HEK293 (cell line): ENCODE measurements at regions not wholly inside any gene's neighbourhood (a gene's known extent, or its start where the extent isn't known, plus 50 kb on each side); places are given as distances from the start of the nearest gene placed in this dataset.

Experiments used
- CTCF ChIA-PET: fragments of 350-600 bp; formaldehyde crosslinking; extraction: SDS; loops from one replicate; lab custom pipeline; 2021; ENCODE audit warnings: antibody characterized with exemption; lab: Yijun Ruan, JAX
- POLR2A ChIA-PET: fragments of 300-600 bp; formaldehyde crosslinking; extraction: SDS; loops from one replicate; lab custom pipeline; 2020; ENCODE audit warnings: antibody characterized with exemption, inconsistent platforms; lab: Yijun Ruan, JAX
- H3K27ac ChIP-seq: fragments of 200-500 bp; sonication (Bioruptor generic); 2 replicates; pipeline ENCODE4 v1.5.1; 2014; ENCODE audit warnings: low read depth, low read length, control low read depth, inconsistent platforms; ENCODE audit errors: extremely low read depth
- H3K36me3 ChIP-seq, 2 experiments: fragments of 200-500 bp in 1 of 2; sonication (Bioruptor generic) in 1 of 2; 1 replicate in 1 of 2; 2 replicates in 1 of 2; pipeline ENCODE4 v1.5.1; 2014 to 2017; ENCODE audit warnings: inconsistent platforms in 2 of 2, low read length in 2 of 2; ENCODE audit not compliant: control insufficient read depth in 2 of 2, insufficient read depth in 1 of 2
- H3K4me1 ChIP-seq: fragments of 200-500 bp; sonication (Bioruptor generic); 2 replicates; pipeline ENCODE4 v1.5.1; 2014; ENCODE audit warnings: mild to moderate bottlenecking, low read length, inconsistent platforms; ENCODE audit not compliant: control insufficient read depth, insufficient read depth
- H3K4me3 ChIP-seq: 2 replicates; pipeline ENCODE4 v1.5.1; 2011; ENCODE audit warnings: low read depth, mild to moderate bottlenecking, control low read depth, low read length, moderate library complexity
- H3K9me3 ChIP-seq: fragments of 200-500 bp; sonication (Bioruptor generic); 2 replicates; pipeline ENCODE4 v1.5.1; 2014; ENCODE audit warnings: low read depth, low read length, inconsistent platforms; ENCODE audit not compliant: control insufficient read depth, insufficient read depth
- KLF1 ChIP-seq: fragments of 450-650 bp; formaldehyde crosslinking; IDR thresholded peaks from 2 replicates; pipeline ENCODE4 v1.5.1; 2016; ENCODE audit warnings: missing biosample characterization, missing genetic modification characterization
- PATZ1 ChIP-seq: fragments of 450-650 bp; formaldehyde crosslinking; IDR thresholded peaks from 2 replicates; pipeline ENCODE4 v1.5.1; 2016; ENCODE audit warnings: missing biosample characterization, missing genetic modification characterization
- TRIM28 ChIP-seq: IDR thresholded peaks from 2 replicates; pipeline ENCODE4 v1.6.1; 2011; ENCODE audit warnings: low read length, control low read depth, borderline replicate concordance
- ZNF146 ChIP-seq: fragments of 450-650 bp; formaldehyde crosslinking; IDR thresholded peaks from 2 replicates; pipeline ENCODE4 v1.5.1; 2016; ENCODE audit warnings: missing biosample characterization, missing genetic modification characterization
- ZNF248 ChIP-seq: fragments of 450-650 bp; formaldehyde crosslinking; IDR thresholded peaks from 2 replicates; pipeline ENCODE4 v1.5.1; 2017; ENCODE audit warnings: missing biosample characterization, missing genetic modification characterization
- ZNF280C ChIP-seq: fragments of 450-650 bp; formaldehyde crosslinking; IDR thresholded peaks from 2 replicates; pipeline ENCODE4 v1.5.1; 2016; ENCODE audit warnings: missing biosample characterization, missing genetic modification characterization
- ZNF37A ChIP-seq: fragments of 450-650 bp; IDR thresholded peaks from 2 replicates; pipeline ENCODE4 v1.5.1; 2018; ENCODE audit warnings: missing biosample characterization, missing genetic modification characterization
- ZNF449 ChIP-seq: fragments of 450-650 bp; formaldehyde crosslinking; IDR thresholded peaks from 2 replicates; pipeline ENCODE4 v1.5.1; 2017; ENCODE audit warnings: missing biosample characterization, mild to moderate bottlenecking, missing genetic modification characterization, moderate library complexity
- ZNF549 ChIP-seq: fragments of 450-650 bp; IDR thresholded peaks from 2 replicates; pipeline ENCODE4 v1.5.1; 2018; ENCODE audit warnings: missing biosample characterization, missing genetic modification characterization, mild to moderate bottlenecking, inconsistent platforms, moderate library complexity
- ZNF585B ChIP-seq: fragments of 450-650 bp; formaldehyde crosslinking; IDR thresholded peaks from 2 replicates; pipeline ENCODE4 v1.5.1; 2016; ENCODE audit warnings: missing biosample characterization, missing genetic modification characterization
- ZNF623 ChIP-seq: fragments of 450-650 bp; formaldehyde crosslinking; IDR thresholded peaks from 2 replicates; pipeline ENCODE4 v1.5.1; 2016; ENCODE audit warnings: missing biosample characterization, missing genetic modification characterization
- ZNF791 ChIP-seq: fragments of 450-650 bp; formaldehyde crosslinking; IDR thresholded peaks from 2 replicates; pipeline ENCODE4 v1.5.1; 2016; ENCODE audit warnings: missing biosample characterization, missing genetic modification characterization
- ZNF837 ChIP-seq: fragments of 450-650 bp; formaldehyde crosslinking; IDR thresholded peaks from 2 replicates; pipeline ENCODE4 v1.5.1; 2016; ENCODE audit warnings: missing biosample characterization, missing genetic modification characterization
- ZSCAN23 ChIP-seq: fragments of 450-650 bp; formaldehyde crosslinking; IDR thresholded peaks from 2 replicates; pipeline ENCODE4 v1.5.1; 2016; ENCODE audit warnings: missing biosample characterization, missing genetic modification characterization
- TF ChIP-seq, protein P1 (sequence below): fragments of 450-650 bp; formaldehyde crosslinking; IDR thresholded peaks from 2 replicates; pipeline ENCODE4 v1.5.1; 2016; ENCODE audit warnings: missing biosample characterization, missing genetic modification characterization
- TF ChIP-seq, protein P2 (sequence below): fragments of 450-650 bp; formaldehyde crosslinking; IDR thresholded peaks from 2 replicates; pipeline ENCODE4 v1.5.1; 2016; ENCODE audit warnings: missing biosample characterization, missing genetic modification characterization
- TF ChIP-seq, protein P3 (sequence below): fragments of 450-650 bp; formaldehyde crosslinking; IDR thresholded peaks from 2 replicates; pipeline ENCODE4 v1.5.1; 2016; ENCODE audit warnings: missing biosample characterization, missing genetic modification characterization, low read depth
- TF ChIP-seq, protein P4 (sequence below): fragments of 450-650 bp; formaldehyde crosslinking; IDR thresholded peaks from 2 replicates; pipeline ENCODE4 v1.5.1; 2017; ENCODE audit warnings: missing biosample characterization, missing genetic modification characterization

DNA sequence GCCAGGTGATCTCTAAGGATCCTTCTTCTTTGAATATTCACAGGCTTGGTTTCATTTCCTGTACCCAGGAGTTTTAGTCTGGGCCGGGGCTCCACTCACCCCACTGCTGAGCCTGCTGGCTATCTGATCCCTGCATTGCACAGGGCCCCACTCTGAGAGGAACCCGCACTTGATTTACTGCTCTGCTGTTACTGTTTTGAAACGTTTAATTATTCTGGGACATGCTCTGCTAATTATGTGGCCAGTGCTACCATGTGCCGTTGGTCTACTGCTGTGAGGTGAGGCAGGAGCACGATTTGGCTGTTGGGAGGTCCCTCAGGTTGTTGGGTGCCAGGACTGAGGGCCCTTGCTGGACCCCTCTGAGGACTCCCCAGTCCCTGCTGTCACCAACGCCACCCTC lies 108.7 kb upstream of the SIRPA start:
- CTCF ChIA-PET = interaction anchor here (0.6 to 2.1 kb wide), 2 partner anchors 9 to 14 kb away, joined by 3 to 20 read pairs; no protein-coding TSS in a partner anchor
- POLR2A ChIA-PET = no interaction called here

DNA sequence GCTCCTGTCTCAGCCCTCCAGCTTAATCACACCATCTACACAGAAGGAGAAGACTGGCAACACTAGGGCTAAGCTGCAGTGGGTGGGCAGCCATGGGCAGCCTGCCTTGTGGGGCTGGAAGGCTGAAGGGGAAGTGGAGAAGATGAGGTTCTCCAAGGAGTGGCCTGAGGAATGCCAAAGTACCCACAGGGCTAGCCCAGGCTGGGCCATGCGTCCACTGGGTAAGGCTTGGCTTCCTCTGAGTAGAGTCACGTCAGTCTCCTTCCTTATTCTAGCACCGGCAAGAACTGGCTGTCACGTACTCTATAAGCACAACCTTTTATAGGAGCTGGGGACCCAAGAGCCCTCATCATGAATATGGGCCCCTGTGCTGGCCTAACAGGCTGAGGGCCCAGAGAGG lies 110.6 kb upstream of the SIRPA start:
- ChIA-PET CTCF (interaction anchor here (0.6 kb wide), 1 partner anchor 18 kb away, joined by 3 read pairs; no protein-coding TSS in a partner anchor), POLR2A (no interaction called here)
- Histone ChIP-seq H3K27ac (no peak overlapping the region), H3K4me3 (no peak overlapping the region), H3K4me1 (no peaks in the 10 kb centered on the region), H3K9me3 (no peaks in the 10 kb centered on the region), H3K36me3 (no peaks in the 10 kb centered on the region)
- TF ChIP-seq, protein P1, sequence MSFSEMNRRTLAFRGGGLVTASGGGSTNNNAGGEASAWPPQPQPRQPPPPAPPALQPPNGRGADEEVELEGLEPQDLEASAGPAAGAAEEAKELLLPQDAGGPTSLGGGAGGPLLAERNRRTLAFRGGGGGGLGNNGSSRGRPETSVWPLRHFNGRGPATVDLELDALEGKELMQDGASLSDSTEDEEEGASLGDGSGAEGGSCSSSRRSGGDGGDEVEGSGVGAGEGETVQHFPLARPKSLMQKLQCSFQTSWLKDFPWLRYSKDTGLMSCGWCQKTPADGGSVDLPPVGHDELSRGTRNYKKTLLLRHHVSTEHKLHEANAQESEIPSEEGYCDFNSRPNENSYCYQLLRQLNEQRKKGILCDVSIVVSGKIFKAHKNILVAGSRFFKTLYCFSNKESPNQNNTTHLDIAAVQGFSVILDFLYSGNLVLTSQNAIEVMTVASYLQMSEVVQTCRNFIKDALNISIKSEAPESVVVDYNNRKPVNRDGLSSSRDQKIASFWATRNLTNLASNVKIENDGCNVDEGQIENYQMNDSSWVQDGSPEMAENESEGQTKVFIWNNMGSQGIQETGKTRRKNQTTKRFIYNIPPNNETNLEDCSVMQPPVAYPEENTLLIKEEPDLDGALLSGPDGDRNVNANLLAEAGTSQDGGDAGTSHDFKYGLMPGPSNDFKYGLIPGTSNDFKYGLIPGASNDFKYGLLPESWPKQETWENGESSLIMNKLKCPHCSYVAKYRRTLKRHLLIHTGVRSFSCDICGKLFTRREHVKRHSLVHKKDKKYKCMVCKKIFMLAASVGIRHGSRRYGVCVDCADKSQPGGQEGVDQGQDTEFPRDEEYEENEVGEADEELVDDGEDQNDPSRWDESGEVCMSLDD (tag by site-specific recombination) = no peak
- no peak for TF ChIP-seq ZNF791 (tag by site-specific recombination)
- TF ChIP-seq ZNF37A (tag by site-specific recombination) = no peak
- TF ChIP-seq ZNF837 (tag by site-specific recombination) = no peak
- TF ChIP-seq, protein P2, sequence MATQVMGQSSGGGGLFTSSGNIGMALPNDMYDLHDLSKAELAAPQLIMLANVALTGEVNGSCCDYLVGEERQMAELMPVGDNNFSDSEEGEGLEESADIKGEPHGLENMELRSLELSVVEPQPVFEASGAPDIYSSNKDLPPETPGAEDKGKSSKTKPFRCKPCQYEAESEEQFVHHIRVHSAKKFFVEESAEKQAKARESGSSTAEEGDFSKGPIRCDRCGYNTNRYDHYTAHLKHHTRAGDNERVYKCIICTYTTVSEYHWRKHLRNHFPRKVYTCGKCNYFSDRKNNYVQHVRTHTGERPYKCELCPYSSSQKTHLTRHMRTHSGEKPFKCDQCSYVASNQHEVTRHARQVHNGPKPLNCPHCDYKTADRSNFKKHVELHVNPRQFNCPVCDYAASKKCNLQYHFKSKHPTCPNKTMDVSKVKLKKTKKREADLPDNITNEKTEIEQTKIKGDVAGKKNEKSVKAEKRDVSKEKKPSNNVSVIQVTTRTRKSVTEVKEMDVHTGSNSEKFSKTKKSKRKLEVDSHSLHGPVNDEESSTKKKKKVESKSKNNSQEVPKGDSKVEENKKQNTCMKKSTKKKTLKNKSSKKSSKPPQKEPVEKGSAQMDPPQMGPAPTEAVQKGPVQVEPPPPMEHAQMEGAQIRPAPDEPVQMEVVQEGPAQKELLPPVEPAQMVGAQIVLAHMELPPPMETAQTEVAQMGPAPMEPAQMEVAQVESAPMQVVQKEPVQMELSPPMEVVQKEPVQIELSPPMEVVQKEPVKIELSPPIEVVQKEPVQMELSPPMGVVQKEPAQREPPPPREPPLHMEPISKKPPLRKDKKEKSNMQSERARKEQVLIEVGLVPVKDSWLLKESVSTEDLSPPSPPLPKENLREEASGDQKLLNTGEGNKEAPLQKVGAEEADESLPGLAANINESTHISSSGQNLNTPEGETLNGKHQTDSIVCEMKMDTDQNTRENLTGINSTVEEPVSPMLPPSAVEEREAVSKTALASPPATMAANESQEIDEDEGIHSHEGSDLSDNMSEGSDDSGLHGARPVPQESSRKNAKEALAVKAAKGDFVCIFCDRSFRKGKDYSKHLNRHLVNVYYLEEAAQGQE (tag by site-specific recombination) = no peak
- no peak for TF ChIP-seq ZNF248 (tag by site-specific recombination)
- TF ChIP-seq, protein P3, sequence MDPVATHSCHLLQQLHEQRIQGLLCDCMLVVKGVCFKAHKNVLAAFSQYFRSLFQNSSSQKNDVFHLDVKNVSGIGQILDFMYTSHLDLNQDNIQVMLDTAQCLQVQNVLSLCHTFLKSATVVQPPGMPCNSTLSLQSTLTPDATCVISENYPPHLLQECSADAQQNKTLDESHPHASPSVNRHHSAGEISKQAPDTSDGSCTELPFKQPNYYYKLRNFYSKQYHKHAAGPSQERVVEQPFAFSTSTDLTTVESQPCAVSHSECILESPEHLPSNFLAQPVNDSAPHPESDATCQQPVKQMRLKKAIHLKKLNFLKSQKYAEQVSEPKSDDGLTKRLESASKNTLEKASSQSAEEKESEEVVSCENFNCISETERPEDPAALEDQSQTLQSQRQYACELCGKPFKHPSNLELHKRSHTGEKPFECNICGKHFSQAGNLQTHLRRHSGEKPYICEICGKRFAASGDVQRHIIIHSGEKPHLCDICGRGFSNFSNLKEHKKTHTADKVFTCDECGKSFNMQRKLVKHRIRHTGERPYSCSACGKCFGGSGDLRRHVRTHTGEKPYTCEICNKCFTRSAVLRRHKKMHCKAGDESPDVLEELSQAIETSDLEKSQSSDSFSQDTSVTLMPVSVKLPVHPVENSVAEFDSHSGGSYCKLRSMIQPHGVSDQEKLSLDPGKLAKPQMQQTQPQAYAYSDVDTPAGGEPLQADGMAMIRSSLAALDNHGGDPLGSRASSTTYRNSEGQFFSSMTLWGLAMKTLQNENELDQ (tag by site-specific recombination) = no peak
- no peak for TF ChIP-seq PATZ1 (tag by site-specific recombination)
- TF ChIP-seq ZNF623 (tag by site-specific recombination) = no peak
- TF ChIP-seq ZSCAN23 (tag by site-specific recombination) = no peak
- TF ChIP-seq, protein P4, sequence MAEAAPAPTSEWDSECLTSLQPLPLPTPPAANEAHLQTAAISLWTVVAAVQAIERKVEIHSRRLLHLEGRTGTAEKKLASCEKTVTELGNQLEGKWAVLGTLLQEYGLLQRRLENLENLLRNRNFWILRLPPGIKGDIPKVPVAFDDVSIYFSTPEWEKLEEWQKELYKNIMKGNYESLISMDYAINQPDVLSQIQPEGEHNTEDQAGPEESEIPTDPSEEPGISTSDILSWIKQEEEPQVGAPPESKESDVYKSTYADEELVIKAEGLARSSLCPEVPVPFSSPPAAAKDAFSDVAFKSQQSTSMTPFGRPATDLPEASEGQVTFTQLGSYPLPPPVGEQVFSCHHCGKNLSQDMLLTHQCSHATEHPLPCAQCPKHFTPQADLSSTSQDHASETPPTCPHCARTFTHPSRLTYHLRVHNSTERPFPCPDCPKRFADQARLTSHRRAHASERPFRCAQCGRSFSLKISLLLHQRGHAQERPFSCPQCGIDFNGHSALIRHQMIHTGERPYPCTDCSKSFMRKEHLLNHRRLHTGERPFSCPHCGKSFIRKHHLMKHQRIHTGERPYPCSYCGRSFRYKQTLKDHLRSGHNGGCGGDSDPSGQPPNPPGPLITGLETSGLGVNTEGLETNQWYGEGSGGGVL = no peak
- no peak for TF ChIP-seq TRIM28
- no peak for TF ChIP-seq ZNF280C
- no peak for TF ChIP-seq ZNF146 (tag by site-specific recombination)

More for the DNA sequence above, 108.7 kb upstream of the SIRPA start:
- Histone ChIP-seq H3K36me3 (no peaks in the 10 kb centered on the region), H3K4me1 (no peaks in the 10 kb centered on the region), H3K9me3 (no peaks in the 10 kb centered on the region), H3K4me3 (no peak overlapping the region), H3K27ac (no peak overlapping the region)
- TF ChIP-seq ZNF549 (tag by site-specific recombination) = no peak
- no peak for TF ChIP-seq ZNF449 (tag by site-specific recombination)
- no peak for TF ChIP-seq ZNF585B (tag by site-specific recombination)
- no peak for TF ChIP-seq KLF1 (tag by site-specific recombination)
